Activated T-cell treated with anti-CD3 and anti-CD28 coated beads, Interleukin-2, amount 50 U/mL, for 24 hours (primary cell): ENCODE measurements at regions not wholly inside any gene's neighbourhood (a gene's known extent, or its start where the extent isn't known, plus 50 kb on each side); places are given as distances from the start of the nearest gene placed in this dataset.

Experiments used
- DNase-seq: peaks from one replicate; pipeline ENCODE4 v3.0.0-alpha.2; 2020
- H3K27ac Mint-ChIP-seq: 2 replicates; pipeline ENCODE4 v1.8.0; 2020; ENCODE audit warnings: mild to moderate bottlenecking, mixed read lengths
- H3K27me3 Mint-ChIP-seq: 2 replicates; pipeline ENCODE4 v1.8.0; 2020; ENCODE audit warnings: mixed read lengths
- H3K36me3 Mint-ChIP-seq: 2 replicates; pipeline ENCODE4 v1.8.0; 2020; ENCODE audit warnings: low read depth, mixed read lengths
- H3K4me1 Mint-ChIP-seq: 2 replicates; pipeline ENCODE4 v1.8.0; 2020; ENCODE audit warnings: low read depth, mixed read lengths
- H3K4me3 Mint-ChIP-seq: 2 replicates; pipeline ENCODE4 v1.8.0; 2020; ENCODE audit warnings: mild to moderate bottlenecking, moderate library complexity, mixed read lengths
- H3K9me3 Mint-ChIP-seq: 2 replicates; pipeline ENCODE4 v1.8.0; 2020; ENCODE audit warnings: mixed read lengths

- no peak for DNase-seq
- Mint-ChIP-seq H3K36me3 (no peaks in the 10 kb centered on the region), H3K4me3 (no peak overlapping the region), H3K27ac (no peak overlapping the region), H3K27me3 (no peaks in the 10 kb centered on the region), H3K9me3 (peaks cover 7% of the 10 kb centered on the region), H3K4me1 (no peaks in the 10 kb centered on the region)
Measured at GRCh38 chrX:7789200-7789599, 53.8 kb upstream of the VCX start.

GRCh38 chrX:7788334-7788733, 54.6 kb upstream of the VCX start:
- Mint-ChIP-seq H3K27ac (no peak overlapping the region), H3K27me3 (no peaks in the 10 kb centered on the region), H3K9me3 (peaks cover 14% of the 10 kb centered on the region), H3K4me3 (no peak overlapping the region), H3K36me3 (no peaks in the 10 kb centered on the region), H3K4me1 (no peaks in the 10 kb centered on the region)
- no peak for DNase-seq

GRCh38 chrX:7787714-7788113, 55.3 kb upstream of the VCX start:
- Mint-ChIP-seq H3K27me3 (no peaks in the 10 kb centered on the region), H3K9me3 (peaks cover 14% of the 10 kb centered on the region), H3K27ac (no peak overlapping the region), H3K36me3 (no peaks in the 10 kb centered on the region), H3K4me1 (no peaks in the 10 kb centered on the region), H3K4me3 (no peak overlapping the region)
- no peak for DNase-seq

- Mint-ChIP-seq H3K4me3 (no peak overlapping the region), H3K27ac (no peak overlapping the region), H3K9me3 (peaks cover 10% of the 10 kb centered on the region), H3K36me3 (no peaks in the 10 kb centered on the region), H3K4me1 (no peaks in the 10 kb centered on the region), H3K27me3 (peaks cover 4% of the 10 kb centered on the region)
- DNase-seq: no peak
Measured at GRCh38 chrX:7784580-7784979, 58.4 kb upstream of the VCX start.

- Mint-ChIP-seq H3K36me3 (no peaks in the 10 kb centered on the region), H3K27ac (no peak overlapping the region)
Measured at GRCh38 chrX:7779644-7780043, 63.3 kb upstream of the VCX start.

GRCh38 chrX:7775987-7776386, 67.0 kb upstream of the VCX start:
- H3K27ac Mint-ChIP-seq: no peak overlapping the region
- DNase-seq: no peak

More at GRCh38 chrX:7779644-7780043, 63.3 kb upstream of the VCX start:
- H3K9me3 Mint-ChIP-seq: peaks cover 12% of the 10 kb centered on the region
- no peak overlapping the region for H3K4me3 Mint-ChIP-seq
- no peak for DNase-seq
- H3K4me1 Mint-ChIP-seq: no peaks in the 10 kb centered on the region
- H3K27me3 Mint-ChIP-seq: peaks cover 4% of the 10 kb centered on the region

GRCh38 chrX:7771788-7772438, 71.1 kb upstream of the VCX start:
- H3K4me3 Mint-ChIP-seq: no peak overlapping the region

More at GRCh38 chrX:7775987-7776386, 67.0 kb upstream of the VCX start:
- H3K9me3 Mint-ChIP-seq: peaks cover 7% of the 10 kb centered on the region
- H3K4me3 Mint-ChIP-seq: no peak overlapping the region
- no peaks in the 10 kb centered on the region for H3K4me1 Mint-ChIP-seq
- no peaks in the 10 kb centered on the region for H3K36me3 Mint-ChIP-seq
- H3K27me3 Mint-ChIP-seq: peaks cover 4% of the 10 kb centered on the region

GRCh38 chrX:7759830-7760229, 83.1 kb upstream of the VCX start:
- Mint-ChIP-seq H3K27ac (no peak overlapping the region), H3K4me3 (no peak overlapping the region), H3K9me3 (no peaks in the 10 kb centered on the region), H3K27me3 (no peaks in the 10 kb centered on the region), H3K4me1 (no peaks in the 10 kb centered on the region), H3K36me3 (no peaks in the 10 kb centered on the region)
- no peak for DNase-seq

More at GRCh38 chrX:7771788-7772438, 71.1 kb upstream of the VCX start:
- Mint-ChIP-seq H3K27me3 (no peaks in the 10 kb centered on the region), H3K9me3 (peaks cover 11% of the 10 kb centered on the region), H3K27ac (no peak overlapping the region), H3K36me3 (no peaks in the 10 kb centered on the region), H3K4me1 (no peaks in the 10 kb centered on the region)
- DNase-seq: no peak

GRCh38 chrX:7746856-7747255, 96.1 kb upstream of the VCX start:
- H3K9me3 Mint-ChIP-seq: no peaks in the 10 kb centered on the region
- no peaks in the 10 kb centered on the region for H3K27me3 Mint-ChIP-seq
- H3K36me3 Mint-ChIP-seq: no peaks in the 10 kb centered on the region
- H3K4me3 Mint-ChIP-seq: no peak overlapping the region
- no peak overlapping the region for H3K27ac Mint-ChIP-seq
- DNase-seq: no peak
- H3K4me1 Mint-ChIP-seq: no peaks in the 10 kb centered on the region

GRCh38 chrX:7730071-7730470, 112.9 kb upstream of the VCX start:
- Mint-ChIP-seq H3K4me3 (no peak overlapping the region), H3K4me1 (no peaks in the 10 kb centered on the region), H3K27ac (no peak overlapping the region), H3K27me3 (no peaks in the 10 kb centered on the region), H3K9me3 (no peaks in the 10 kb centered on the region), H3K36me3 (no peaks in the 10 kb centered on the region)
- DNase-seq: no peak

GRCh38 chrX:7720519-7720918, 122.5 kb upstream of the VCX start:
- Mint-ChIP-seq H3K36me3 (no peaks in the 10 kb centered on the region), H3K27ac (no peak overlapping the region), H3K27me3 (no peaks in the 10 kb centered on the region), H3K4me1 (no peaks in the 10 kb centered on the region), H3K4me3 (no peak overlapping the region), H3K9me3 (peaks cover 2% of the 10 kb centered on the region)
- no peak for DNase-seq

- no peak overlapping the region for H3K27ac Mint-ChIP-seq
- no peaks in the 10 kb centered on the region for H3K36me3 Mint-ChIP-seq
- no peak overlapping the region for H3K4me3 Mint-ChIP-seq
- peaks cover 3% of the 10 kb centered on the region for H3K27me3 Mint-ChIP-seq
- H3K9me3 Mint-ChIP-seq: peaks cover 5% of the 10 kb centered on the region
- no peak for DNase-seq
- no peaks in the 10 kb centered on the region for H3K4me1 Mint-ChIP-seq
Measured at GRCh38 chrX:7714351-7714750, 128.6 kb upstream of the VCX start.

- H3K36me3 Mint-ChIP-seq: no peaks in the 10 kb centered on the region
- H3K4me1 Mint-ChIP-seq: no peaks in the 10 kb centered on the region
- peaks cover 3% of the 10 kb centered on the region for H3K9me3 Mint-ChIP-seq
- no peak overlapping the region for H3K27ac Mint-ChIP-seq
- peaks cover 3% of the 10 kb centered on the region for H3K27me3 Mint-ChIP-seq
- no peak for DNase-seq
- no peak overlapping the region for H3K4me3 Mint-ChIP-seq
Measured at GRCh38 chrX:7711167-7711566, 131.8 kb upstream of the VCX start.

- Mint-ChIP-seq H3K36me3 (no peaks in the 10 kb centered on the region), H3K9me3 (peaks cover 3% of the 10 kb centered on the region), H3K4me1 (no peaks in the 10 kb centered on the region), H3K4me3 (no peak overlapping the region), H3K27me3 (peaks cover 3% of the 10 kb centered on the region), H3K27ac (no peak overlapping the region)
- no peak for DNase-seq
Measured at GRCh38 chrX:7709845-7710244, 133.1 kb upstream of the VCX start.

- H3K27ac Mint-ChIP-seq: no peak overlapping the region
- H3K36me3 Mint-ChIP-seq: no peaks in the 10 kb centered on the region
- H3K9me3 Mint-ChIP-seq: peaks cover 3% of the 10 kb centered on the region
- H3K4me3 Mint-ChIP-seq: no peak overlapping the region
- DNase-seq: no peak
- H3K27me3 Mint-ChIP-seq: peaks cover 3% of the 10 kb centered on the region
- no peaks in the 10 kb centered on the region for H3K4me1 Mint-ChIP-seq
Measured at GRCh38 chrX:7706032-7706431, 136.9 kb upstream of the VCX start.

GRCh38 chrX:7704205-7704604, 138.8 kb upstream of the VCX start:
- H3K27me3 Mint-ChIP-seq: no peaks in the 10 kb centered on the region
- no peaks in the 10 kb centered on the region for H3K4me1 Mint-ChIP-seq
- no peak overlapping the region for H3K27ac Mint-ChIP-seq
- no peak for DNase-seq
- H3K9me3 Mint-ChIP-seq: no peaks in the 10 kb centered on the region
- no peaks in the 10 kb centered on the region for H3K36me3 Mint-ChIP-seq
- H3K4me3 Mint-ChIP-seq: no peak overlapping the region
